GM10248 (cell line): ENCODE measurements at regions not wholly inside any gene's neighbourhood (a gene's known extent, or its start where the extent isn't known, plus 50 kb on each side); places are given as distances from the start of the nearest gene placed in this dataset.

Experiments used
- CTCF ChIA-PET: fragments of 300-600 bp; sonication (Branson Sonifier 250); formaldehyde crosslinking; extraction: SDS; loops from one replicate; lab custom pipeline; 2021; ENCODE audit warnings: antibody characterized with exemption; lab: Yijun Ruan, JAX
- POLR2A ChIA-PET: fragments of 350-650 bp; sonication (Branson Sonifier 250); formaldehyde crosslinking; extraction: SDS; loops from one replicate; lab custom pipeline; 2020; ENCODE audit warnings: antibody characterized with exemption; lab: Yijun Ruan, JAX
- DNase-seq: peaks from one replicate; pipeline ENCODE4 v3.0.0; 2012; ENCODE audit errors: extremely low spot score
- TF ChIP-seq, protein P1 (sequence below): IDR thresholded peaks from 2 replicates; pipeline ENCODE4 v1.5.1; 2012; ENCODE audit warnings: mild to moderate bottlenecking, low read depth; ENCODE audit errors: extremely low read depth, missing control alignments, control extremely low read depth

DNA sequence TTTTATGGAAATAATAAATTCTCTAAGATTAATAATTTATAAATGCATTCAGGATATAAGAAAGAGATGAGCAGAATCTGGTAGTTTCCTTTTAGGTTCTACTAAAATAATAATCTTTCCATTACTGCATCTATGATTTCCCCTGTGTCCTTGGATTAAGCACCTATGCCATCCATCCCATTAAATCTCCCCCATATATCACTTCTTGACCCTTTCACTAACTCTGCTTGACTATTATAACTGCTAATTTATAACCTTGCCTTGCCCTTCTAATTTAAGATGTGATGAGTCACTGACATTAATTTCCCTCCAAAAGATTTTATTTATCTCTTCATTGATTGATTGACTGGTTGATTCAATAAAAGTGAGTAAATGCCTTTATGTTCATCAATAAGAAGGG, 348.3 kb upstream of the LRATD1 start:
- POLR2A ChIA-PET, result no interaction called here
- DNase-seq, result no peak
- TF ChIP-seq, protein P1, sequence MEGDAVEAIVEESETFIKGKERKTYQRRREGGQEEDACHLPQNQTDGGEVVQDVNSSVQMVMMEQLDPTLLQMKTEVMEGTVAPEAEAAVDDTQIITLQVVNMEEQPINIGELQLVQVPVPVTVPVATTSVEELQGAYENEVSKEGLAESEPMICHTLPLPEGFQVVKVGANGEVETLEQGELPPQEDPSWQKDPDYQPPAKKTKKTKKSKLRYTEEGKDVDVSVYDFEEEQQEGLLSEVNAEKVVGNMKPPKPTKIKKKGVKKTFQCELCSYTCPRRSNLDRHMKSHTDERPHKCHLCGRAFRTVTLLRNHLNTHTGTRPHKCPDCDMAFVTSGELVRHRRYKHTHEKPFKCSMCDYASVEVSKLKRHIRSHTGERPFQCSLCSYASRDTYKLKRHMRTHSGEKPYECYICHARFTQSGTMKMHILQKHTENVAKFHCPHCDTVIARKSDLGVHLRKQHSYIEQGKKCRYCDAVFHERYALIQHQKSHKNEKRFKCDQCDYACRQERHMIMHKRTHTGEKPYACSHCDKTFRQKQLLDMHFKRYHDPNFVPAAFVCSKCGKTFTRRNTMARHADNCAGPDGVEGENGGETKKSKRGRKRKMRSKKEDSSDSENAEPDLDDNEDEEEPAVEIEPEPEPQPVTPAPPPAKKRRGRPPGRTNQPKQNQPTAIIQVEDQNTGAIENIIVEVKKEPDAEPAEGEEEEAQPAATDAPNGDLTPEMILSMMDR, result no peak
- CTCF ChIA-PET, result interaction anchor here (2.0 kb wide), 1 partner anchor 21 kb away, joined by 5 read pairs; no protein-coding TSS in a partner anchor

- POLR2A ChIA-PET, result no interaction called here
- CTCF ChIA-PET, result interaction anchor here (1.0 to 1.2 kb wide), 3 partner anchors 9 to 15 kb away, joined by 3 to 6 read pairs (median 3); no protein-coding TSS in a partner anchor
- DNase-seq, result no peak
- TF ChIP-seq, protein P1, result no peak
Observed at GRCh38 chr2:14285812-14286211, 346.7 kb upstream of the LRATD1 start.

GRCh38 chr2:14288016-14288415, 344.5 kb upstream of the LRATD1 start:
- no peak for DNase-seq
- ChIA-PET POLR2A (no interaction called here), CTCF (no interaction called here)
- TF ChIP-seq, protein P1, result peak; percentile 4

- ChIA-PET CTCF (interaction anchor here (1.0 kb wide), 1 partner anchor 13 kb away, joined by 3 read pairs; no protein-coding TSS in a partner anchor), POLR2A (no interaction called here)
- DNase-seq, result no peak
- TF ChIP-seq, protein P1, result no peak
Observed at GRCh38 chr2:14292964-14293363, 339.6 kb upstream of the LRATD1 start.

GRCh38 chr2:14297340-14297739, 335.2 kb upstream of the LRATD1 start:
- DNase-seq, result no peak
- TF ChIP-seq, protein P1, result no peak
- ChIA-PET CTCF (interaction anchor here (1.2 to 1.3 kb wide), 2 partner anchors 9 to 11 kb away, joined by 4 read pairs; no protein-coding TSS in a partner anchor), POLR2A (no interaction called here)

- ChIA-PET CTCF (interaction anchor here (1.2 to 1.3 kb wide), 2 partner anchors 8 to 10 kb away, joined by 4 read pairs; no protein-coding TSS in a partner anchor), POLR2A (no interaction called here)
- TF ChIP-seq, protein P1, result no peak
- DNase-seq, result no peak
Observed at GRCh38 chr2:14297906-14298305, 334.6 kb upstream of the LRATD1 start.

DNA sequence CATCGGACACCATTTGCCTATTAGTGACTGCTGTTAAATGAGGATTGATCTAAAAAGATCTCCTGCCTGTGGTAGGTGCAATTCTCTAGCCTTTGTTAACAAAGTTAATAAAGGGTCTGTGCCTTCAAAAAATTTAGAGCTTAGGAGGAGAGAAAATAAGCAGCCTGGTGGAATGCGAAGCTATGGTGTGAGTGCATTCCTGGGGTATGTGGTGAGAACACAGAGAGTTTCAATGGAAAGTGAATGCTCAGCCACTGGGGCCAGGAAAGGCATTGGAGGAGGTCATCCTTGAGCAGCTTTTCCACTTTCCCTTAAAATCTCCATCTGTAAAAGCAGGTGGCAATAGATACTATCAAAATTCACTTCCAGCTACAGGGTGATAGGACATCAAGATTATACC, 331.2 kb upstream of the LRATD1 start:
- CTCF ChIA-PET, result interaction anchor here (0.8 to 1.6 kb wide), 4 partner anchors 8 to 16 kb away, joined by 3 to 6 read pairs (median 4); no protein-coding TSS in a partner anchor
- POLR2A ChIA-PET, result no interaction called here
- TF ChIP-seq, protein P1, result no peak
- DNase-seq, result no peak
